OCI-LY1 (cell line): ENCODE measurements at regions not wholly inside any gene's neighbourhood (a gene's known extent, or its start where the extent isn't known, plus 50 kb on each side); places are given as distances from the start of the nearest gene placed in this dataset.

Source experiments
- EZH2 ChIP-seq: fragments of 200-600 bp; sonication (generic), shearing (Covaris generic); IDR thresholded peaks from 2 replicates; pipeline ENCODE4 v1.8.0; 2017; ENCODE audit warnings: borderline replicate concordance, mixed run types, mild to moderate bottlenecking, antibody characterized with exemption, low read length, moderate library complexity, mixed read lengths
- TF ChIP-seq, protein P1 (sequence below): fragments of 200-600 bp; sonication (generic), shearing (Covaris generic); IDR thresholded peaks from 2 replicates; pipeline ENCODE4 v1.5.1; 2017; ENCODE audit warnings: mild to moderate bottlenecking, antibody characterized with exemption, low read length, moderate library complexity, mixed read lengths

DNA sequence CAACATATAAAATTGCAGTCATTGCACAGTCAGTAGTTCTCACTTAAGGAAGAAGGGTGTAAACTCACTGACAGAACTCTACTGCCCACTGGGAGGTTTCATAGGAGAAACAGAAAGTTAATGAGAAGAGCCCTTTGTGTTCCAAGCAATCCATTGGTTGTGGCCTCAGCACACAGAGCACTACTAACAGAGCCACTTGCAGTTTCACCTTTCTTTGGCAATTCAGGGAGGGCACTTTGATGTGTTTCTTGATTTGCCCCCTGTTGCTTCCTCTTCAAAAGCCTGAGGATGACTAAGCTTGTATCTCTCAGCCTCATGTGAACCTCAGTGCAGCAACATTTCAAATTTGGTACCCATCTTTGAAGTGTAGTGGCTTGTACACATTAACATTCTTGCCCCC is 409.4 kb downstream of the DMRTA1 start:
- TF ChIP-seq, protein P1, sequence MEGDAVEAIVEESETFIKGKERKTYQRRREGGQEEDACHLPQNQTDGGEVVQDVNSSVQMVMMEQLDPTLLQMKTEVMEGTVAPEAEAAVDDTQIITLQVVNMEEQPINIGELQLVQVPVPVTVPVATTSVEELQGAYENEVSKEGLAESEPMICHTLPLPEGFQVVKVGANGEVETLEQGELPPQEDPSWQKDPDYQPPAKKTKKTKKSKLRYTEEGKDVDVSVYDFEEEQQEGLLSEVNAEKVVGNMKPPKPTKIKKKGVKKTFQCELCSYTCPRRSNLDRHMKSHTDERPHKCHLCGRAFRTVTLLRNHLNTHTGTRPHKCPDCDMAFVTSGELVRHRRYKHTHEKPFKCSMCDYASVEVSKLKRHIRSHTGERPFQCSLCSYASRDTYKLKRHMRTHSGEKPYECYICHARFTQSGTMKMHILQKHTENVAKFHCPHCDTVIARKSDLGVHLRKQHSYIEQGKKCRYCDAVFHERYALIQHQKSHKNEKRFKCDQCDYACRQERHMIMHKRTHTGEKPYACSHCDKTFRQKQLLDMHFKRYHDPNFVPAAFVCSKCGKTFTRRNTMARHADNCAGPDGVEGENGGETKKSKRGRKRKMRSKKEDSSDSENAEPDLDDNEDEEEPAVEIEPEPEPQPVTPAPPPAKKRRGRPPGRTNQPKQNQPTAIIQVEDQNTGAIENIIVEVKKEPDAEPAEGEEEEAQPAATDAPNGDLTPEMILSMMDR: no peak
- no peak for TF ChIP-seq EZH2
